Gastroesophageal sphincter (tissue), 3 donors: ENCODE measurements at regions not wholly inside any gene's neighbourhood (a gene's known extent, or its start where the extent isn't known, plus 50 kb on each side); places are given as distances from the start of the nearest gene placed in this dataset.

Experiments
- CTCF ChIP-seq, 4 experiments: fragments of 200-600 bp in 2 of 4; fragments of 450-650 bp in 2 of 4; sonication (generic) in 1 of 4; IDR thresholded peaks; one replicate each; pipeline ENCODE4 v1.5.1; 2017 to 2019; ENCODE audit warnings: antibody characterized with exemption in 4 of 4, mild to moderate bottlenecking in 2 of 4, moderate library complexity in 2 of 4
- EP300 ChIP-seq: sonication (generic); formaldehyde crosslinking; IDR thresholded peaks from one replicate; pipeline ENCODE4 v1.6.1; 2017; ENCODE audit warnings: antibody characterized with exemption, mild to moderate bottlenecking
- POLR2A ChIP-seq, 2 donors: fragments of 450-650 bp; IDR thresholded peaks; one replicate each; pipeline ENCODE4 v1.6.1; 2017; ENCODE audit warnings: antibody characterized with exemption in 2 of 2, mild to moderate bottlenecking in 2 of 2, moderate library complexity in 1 of 2

GRCh38 chr14:58785701-58786100 is 147.9 kb downstream of the DACT1 start:
- no peak for TF ChIP-seq CTCF (IDR thresholded peaks at IDR 0.05)
- no peak for TF ChIP-seq EP300
- no peak for TF ChIP-seq POLR2A (IDR thresholded peaks at IDR 0.05)
